ENCODE measurements at regions not wholly inside any gene's neighbourhood (a gene's known extent, or its start where the extent isn't known, plus 50 kb on each side); places are given as distances from the start of the nearest gene placed in this dataset.

DNA sequence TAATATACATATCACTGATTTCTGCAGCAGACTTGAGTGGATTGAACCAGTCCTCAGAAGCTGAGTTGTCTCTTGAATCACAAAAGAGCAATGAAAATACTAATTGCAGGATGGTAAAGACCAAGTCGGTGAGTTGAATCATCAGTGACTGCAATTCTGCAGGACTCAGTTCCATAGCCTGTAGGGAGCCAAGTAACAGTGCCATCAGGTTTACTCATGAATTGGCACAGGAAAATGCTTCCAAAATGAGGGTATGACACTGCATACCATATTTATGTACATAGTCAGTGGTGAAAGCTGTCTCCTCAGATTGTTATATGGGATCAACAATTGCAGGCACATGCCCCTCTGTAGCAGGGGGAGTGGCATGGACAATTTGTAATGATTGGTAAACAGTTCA lies 192.8 kb downstream of the CCNG2 start:
- TF ChIP-seq EZH2 (IDR thresholded peaks at IDR 0.05; ENCODE audit: borderline replicate concordance, insufficient read depth, low read length, poor library complexity, severe bottlenecking) = no peak
- TF ChIP-seq, protein P1, sequence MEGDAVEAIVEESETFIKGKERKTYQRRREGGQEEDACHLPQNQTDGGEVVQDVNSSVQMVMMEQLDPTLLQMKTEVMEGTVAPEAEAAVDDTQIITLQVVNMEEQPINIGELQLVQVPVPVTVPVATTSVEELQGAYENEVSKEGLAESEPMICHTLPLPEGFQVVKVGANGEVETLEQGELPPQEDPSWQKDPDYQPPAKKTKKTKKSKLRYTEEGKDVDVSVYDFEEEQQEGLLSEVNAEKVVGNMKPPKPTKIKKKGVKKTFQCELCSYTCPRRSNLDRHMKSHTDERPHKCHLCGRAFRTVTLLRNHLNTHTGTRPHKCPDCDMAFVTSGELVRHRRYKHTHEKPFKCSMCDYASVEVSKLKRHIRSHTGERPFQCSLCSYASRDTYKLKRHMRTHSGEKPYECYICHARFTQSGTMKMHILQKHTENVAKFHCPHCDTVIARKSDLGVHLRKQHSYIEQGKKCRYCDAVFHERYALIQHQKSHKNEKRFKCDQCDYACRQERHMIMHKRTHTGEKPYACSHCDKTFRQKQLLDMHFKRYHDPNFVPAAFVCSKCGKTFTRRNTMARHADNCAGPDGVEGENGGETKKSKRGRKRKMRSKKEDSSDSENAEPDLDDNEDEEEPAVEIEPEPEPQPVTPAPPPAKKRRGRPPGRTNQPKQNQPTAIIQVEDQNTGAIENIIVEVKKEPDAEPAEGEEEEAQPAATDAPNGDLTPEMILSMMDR (IDR thresholded peaks at IDR 0.05; ENCODE audit: poor library complexity, severe bottlenecking) = no peak
- TF ChIP-seq, protein P2, sequence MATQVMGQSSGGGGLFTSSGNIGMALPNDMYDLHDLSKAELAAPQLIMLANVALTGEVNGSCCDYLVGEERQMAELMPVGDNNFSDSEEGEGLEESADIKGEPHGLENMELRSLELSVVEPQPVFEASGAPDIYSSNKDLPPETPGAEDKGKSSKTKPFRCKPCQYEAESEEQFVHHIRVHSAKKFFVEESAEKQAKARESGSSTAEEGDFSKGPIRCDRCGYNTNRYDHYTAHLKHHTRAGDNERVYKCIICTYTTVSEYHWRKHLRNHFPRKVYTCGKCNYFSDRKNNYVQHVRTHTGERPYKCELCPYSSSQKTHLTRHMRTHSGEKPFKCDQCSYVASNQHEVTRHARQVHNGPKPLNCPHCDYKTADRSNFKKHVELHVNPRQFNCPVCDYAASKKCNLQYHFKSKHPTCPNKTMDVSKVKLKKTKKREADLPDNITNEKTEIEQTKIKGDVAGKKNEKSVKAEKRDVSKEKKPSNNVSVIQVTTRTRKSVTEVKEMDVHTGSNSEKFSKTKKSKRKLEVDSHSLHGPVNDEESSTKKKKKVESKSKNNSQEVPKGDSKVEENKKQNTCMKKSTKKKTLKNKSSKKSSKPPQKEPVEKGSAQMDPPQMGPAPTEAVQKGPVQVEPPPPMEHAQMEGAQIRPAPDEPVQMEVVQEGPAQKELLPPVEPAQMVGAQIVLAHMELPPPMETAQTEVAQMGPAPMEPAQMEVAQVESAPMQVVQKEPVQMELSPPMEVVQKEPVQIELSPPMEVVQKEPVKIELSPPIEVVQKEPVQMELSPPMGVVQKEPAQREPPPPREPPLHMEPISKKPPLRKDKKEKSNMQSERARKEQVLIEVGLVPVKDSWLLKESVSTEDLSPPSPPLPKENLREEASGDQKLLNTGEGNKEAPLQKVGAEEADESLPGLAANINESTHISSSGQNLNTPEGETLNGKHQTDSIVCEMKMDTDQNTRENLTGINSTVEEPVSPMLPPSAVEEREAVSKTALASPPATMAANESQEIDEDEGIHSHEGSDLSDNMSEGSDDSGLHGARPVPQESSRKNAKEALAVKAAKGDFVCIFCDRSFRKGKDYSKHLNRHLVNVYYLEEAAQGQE (IDR thresholded peaks at IDR 0.05; ENCODE audit: borderline replicate concordance) = no peak
- TF ChIP-seq TAF1 (IDR thresholded peaks at IDR 0.05; ENCODE audit: low read depth) = no peak
- TF ChIP-seq RAD21 (conservative IDR thresholded peaks at IDR 0.05) = no peak

Measured in neural cell (in vitro differentiated cells).